ENCODE measurements at regions not wholly inside any gene's neighbourhood (a gene's known extent, or its start where the extent isn't known, plus 50 kb on each side); places are given as distances from the start of the nearest gene placed in this dataset.

GRCh38 chr19:29040292-29040691 is 172.7 kb downstream of the UQCRFS1 start:
- TF ChIP-seq BCLAF1 (IDR thresholded peaks at IDR 0.05), result no peak
- TF ChIP-seq KDM1A (IDR thresholded peaks at IDR 0.05; ENCODE audit: borderline replicate concordance), result no peak
- TF ChIP-seq TCF7 (IDR thresholded peaks at IDR 0.05; ENCODE audit: borderline replicate concordance), result no peak
